Stimulated activated naive CD8-positive, alpha-beta T cell treated with anti-CD3 and anti-CD28 coated beads, Interleukin-15, amount 100 ng/mL, for 72 hours (primary cell): ENCODE measurements at regions not wholly inside any gene's neighbourhood (a gene's known extent, or its start where the extent isn't known, plus 50 kb on each side); places are given as distances from the start of the nearest gene placed in this dataset.
A peak's percentile ranks its signal among the peaks of the same experiment; 100 is the strongest.

Experiments used
- ATAC-seq: fragments of 150-1000 bp; cut with Tn5 transposase; 2 replicates; pipeline ENCODE4 v1.10.0; 2021; ENCODE audit warnings: mild to moderate bottlenecking, moderate library complexity
- DNase-seq, 2 donors: peaks; one replicate each; pipeline ENCODE4 v3.0.0; 2021 to 2022
- H3K27ac Mint-ChIP-seq, 2 donors: one replicate each; pipeline ENCODE4 v1.8.0; 2022; ENCODE audit warnings: mild to moderate bottlenecking in 2 of 2, mixed read lengths in 2 of 2, moderate library complexity in 2 of 2
- H3K27me3 Mint-ChIP-seq: one replicate; pipeline ENCODE4 v1.8.0; 2022; ENCODE audit warnings: mixed read lengths
- H3K4me1 Mint-ChIP-seq: one replicate; pipeline ENCODE4 v1.8.0; 2022; ENCODE audit warnings: mild to moderate bottlenecking, mixed read lengths
- H3K4me3 Mint-ChIP-seq, 2 donors: one replicate each; pipeline ENCODE4 v1.8.0; 2022; ENCODE audit warnings: mild to moderate bottlenecking in 2 of 2, mixed read lengths in 2 of 2, moderate library complexity in 1 of 2
- H3K9me3 Mint-ChIP-seq, 2 donors: one replicate each; pipeline ENCODE4 v1.8.0; 2022; ENCODE audit warnings: mixed read lengths in 2 of 2

DNA sequence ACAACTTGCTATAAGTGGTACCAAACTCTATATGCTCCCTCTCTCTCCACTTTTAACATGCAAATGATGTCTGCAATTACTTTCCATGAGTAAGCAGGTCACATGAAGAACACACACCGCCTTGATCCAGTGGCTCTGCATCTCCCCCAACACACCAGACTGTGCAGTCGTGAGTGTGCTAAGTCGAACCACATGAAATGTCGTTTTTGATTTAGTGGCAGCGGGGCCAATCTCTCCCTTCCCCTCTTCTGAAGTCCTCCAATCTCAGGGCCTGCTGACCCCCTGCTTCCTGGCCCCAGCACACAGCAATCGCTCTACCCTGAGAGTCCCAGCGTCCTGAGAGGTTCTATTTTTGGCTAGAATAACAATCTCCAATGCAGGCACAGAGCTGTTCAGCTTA lies 312.5 kb downstream of the SHQ1 start:
- H3K4me3 Mint-ChIP-seq, result no peak overlapping the region
- H3K27me3 Mint-ChIP-seq, result peaks cover 24% of the 10 kb centered on the region
- H3K9me3 Mint-ChIP-seq, result peaks cover 9 to 11% of the 10 kb centered on the region in 2 donors
- DNase-seq, result no peak
- no peak overlapping the region for H3K27ac Mint-ChIP-seq
- peak; percentile 26 for ATAC-seq
- H3K4me1 Mint-ChIP-seq, result peaks cover 24% of the 10 kb centered on the region

DNA sequence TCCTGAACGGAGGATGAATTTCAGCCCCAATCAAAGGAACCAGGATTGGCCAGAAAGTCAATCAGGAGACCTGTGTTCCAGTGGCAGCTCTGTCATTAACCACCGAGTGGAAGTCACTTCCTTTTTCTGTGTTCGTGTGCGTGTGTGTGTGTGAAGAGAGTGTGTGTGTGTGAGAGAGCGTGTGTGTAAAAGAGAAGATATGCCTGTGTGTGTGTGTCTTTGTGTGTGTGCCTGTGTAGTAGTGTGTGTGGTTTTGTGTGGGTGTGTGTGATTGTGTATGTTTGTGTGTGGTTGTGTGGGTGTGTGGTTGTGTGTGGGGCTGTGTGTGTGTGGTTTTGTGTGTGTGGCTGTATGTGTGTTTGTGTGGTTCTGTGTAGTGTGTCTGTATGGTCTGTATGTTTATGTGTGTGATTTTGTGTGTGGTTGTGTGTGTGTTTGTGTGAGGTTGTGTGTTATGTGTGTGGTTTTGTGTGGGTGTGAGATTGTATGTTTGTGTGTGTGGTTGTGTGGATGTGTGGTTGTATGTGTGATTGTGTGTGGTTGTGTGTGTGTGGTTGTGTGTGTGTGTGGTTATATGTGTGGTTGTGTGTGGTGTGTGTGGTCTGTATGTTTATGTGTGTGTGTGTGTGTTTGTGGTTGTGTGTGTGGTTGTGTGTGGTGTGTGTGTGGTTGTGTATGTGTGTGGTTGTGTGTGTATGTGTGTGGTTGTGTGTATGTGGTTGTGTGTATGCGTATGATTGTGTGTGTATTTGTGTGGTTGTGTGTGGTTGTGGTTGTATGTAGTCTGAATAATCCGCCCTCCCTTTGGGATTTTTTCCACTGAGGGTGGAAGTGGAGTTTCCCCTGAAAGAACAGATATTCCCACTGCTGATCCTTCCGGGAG lies 314.4 kb downstream of the SHQ1 start:
- ATAC-seq, result no peak
- no peak for DNase-seq
- H3K9me3 Mint-ChIP-seq, result peaks cover 9 to 11% of the 10 kb centered on the region in 2 donors
- peaks cover 24% of the 10 kb centered on the region for H3K4me1 Mint-ChIP-seq
- peaks cover 24% of the 10 kb centered on the region for H3K27me3 Mint-ChIP-seq
- H3K4me3 Mint-ChIP-seq, result no peak overlapping the region
- peak overlapping the region; percentile 14 to 28 for H3K27ac Mint-ChIP-seq

DNA sequence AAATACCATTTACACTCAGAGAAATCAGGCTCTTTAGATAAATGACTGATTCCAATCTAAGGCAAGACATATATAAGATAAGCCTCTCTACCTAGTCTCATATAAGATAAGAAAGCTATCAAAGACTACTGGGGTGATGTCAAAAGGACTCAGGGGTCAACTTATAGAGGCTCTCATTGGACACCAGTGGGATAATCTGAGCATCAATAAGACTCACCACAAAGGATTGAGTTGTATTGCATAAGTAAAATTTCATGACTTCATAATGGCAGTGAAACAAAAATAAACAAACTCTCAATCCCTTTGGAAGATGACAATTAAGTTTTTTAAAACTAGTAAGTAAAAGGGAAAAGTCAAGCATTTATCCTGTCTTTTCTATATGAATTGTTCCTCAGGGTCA lies 317.8 kb downstream of the SHQ1 start:
- no peak for ATAC-seq
- peaks cover 32% of the 10 kb centered on the region for H3K27me3 Mint-ChIP-seq
- no peak for DNase-seq
- no peak overlapping the region for H3K27ac Mint-ChIP-seq
- H3K9me3 Mint-ChIP-seq, result peaks cover 9 to 11% of the 10 kb centered on the region in 2 donors
- H3K4me1 Mint-ChIP-seq, result peaks cover 9% of the 10 kb centered on the region
- H3K4me3 Mint-ChIP-seq, result no peak overlapping the region

DNA sequence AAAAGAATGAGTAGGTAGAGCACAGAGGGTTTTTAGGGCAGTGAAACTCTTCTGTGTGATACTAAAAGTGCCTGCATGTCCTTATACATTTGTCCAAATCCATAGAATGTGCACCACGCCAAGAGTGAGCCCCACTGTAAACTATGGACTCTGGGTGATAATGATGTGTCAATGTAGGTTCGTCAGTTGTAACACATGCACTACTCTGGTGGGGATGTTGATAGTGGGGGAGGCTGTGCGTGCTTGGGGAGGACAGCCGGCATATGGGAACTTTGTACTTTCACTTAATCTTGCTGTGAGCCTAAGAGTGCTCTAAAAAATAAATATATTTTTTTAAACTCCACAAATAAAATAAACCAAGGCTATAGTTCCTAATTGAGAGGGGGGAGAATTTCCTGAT lies 319.2 kb downstream of the SHQ1 start:
- Mint-ChIP-seq H3K4me1 (peaks cover 9% of the 10 kb centered on the region), H3K9me3 (peaks cover 8 to 9% of the 10 kb centered on the region in 2 donors), H3K4me3 (no peak overlapping the region), H3K27me3 (peaks cover 28% of the 10 kb centered on the region), H3K27ac (no peak overlapping the region)
- ATAC-seq, result no peak
- no peak for DNase-seq

DNA sequence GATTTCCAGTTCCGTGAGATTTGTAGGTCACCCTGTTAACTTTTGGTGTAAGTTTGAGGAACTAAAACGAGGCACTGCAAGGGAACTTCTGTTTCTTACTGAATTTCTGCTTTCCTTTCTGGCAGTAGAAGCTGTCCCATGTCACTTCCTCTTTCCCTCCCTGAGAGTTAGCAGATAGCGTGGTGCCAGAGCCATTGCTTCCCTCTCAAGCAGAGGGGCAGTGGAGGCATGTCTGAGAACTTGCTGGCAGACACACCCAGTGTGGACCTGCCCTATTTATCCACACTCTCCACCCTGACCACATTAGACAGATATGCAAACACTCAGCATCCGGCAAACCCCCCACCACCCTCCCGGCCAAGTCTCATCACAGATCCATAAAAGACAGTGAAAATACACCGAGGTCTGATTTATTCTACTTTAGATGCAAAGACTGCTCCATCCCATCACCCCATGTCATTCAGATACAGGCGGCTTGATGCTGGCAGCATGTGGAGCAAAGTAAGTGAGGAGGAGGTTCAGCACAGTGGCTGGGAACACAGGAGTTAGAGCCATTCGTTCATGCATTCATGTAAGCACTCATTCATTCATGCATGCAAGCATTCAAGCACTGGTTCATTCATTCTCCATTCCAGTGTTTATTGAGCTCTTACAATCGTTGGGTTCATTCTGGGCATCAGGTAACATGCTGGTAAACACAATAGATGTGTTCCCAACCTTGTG lies 324.7 kb downstream of the SHQ1 start:
- peak overlapping the region; percentile 30 to 37 for H3K4me3 Mint-ChIP-seq
- DNase-seq (no peak), ATAC-seq (no peak)
- peak overlapping the region; percentile 23 to 70 for H3K27ac Mint-ChIP-seq
- H3K4me1 Mint-ChIP-seq, result peaks cover 39% of the 10 kb centered on the region
- H3K9me3 Mint-ChIP-seq, result no peaks in the 10 kb centered on the region
- H3K27me3 Mint-ChIP-seq, result peaks cover 8% of the 10 kb centered on the region

DNA sequence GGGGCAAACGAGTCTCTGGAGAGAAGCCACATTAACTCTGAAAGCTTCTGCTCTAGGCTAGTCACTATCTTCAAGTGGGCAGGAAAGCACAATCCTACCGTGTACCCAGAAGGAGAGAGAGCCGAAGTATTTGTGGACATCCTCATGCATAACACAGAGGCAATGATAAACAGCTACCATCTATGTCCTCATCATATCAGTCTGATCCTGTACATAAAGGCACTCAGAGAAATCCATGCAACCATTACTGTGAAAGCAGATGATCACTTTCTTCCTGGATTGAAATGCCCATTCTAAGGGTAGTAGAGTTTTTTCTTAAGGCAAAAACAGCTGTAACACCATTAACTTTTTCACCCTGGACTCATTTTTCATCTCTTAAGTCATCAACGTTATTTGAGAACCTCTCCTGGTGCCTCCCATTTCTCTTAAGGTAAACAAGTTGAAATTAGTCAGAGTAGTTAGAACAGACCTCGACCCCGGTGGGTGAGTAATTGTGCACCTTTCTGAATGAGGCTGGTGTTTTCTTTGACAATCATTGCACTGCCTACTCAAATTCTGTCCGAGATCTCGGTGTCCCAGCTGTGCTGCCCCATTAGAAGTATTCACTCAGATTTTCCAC lies 327.4 kb downstream of the SHQ1 start:
- Mint-ChIP-seq H3K9me3 (no peaks in the 10 kb centered on the region), H3K4me3 (peak overlapping the region in 1 of 2 donors; percentile 60), H3K4me1 (peaks cover 39% of the 10 kb centered on the region), H3K27ac (peak overlapping the region; percentile 41 to 67), H3K27me3 (no peaks in the 10 kb centered on the region)
- DNase-seq (peak; percentile 34 to 78), ATAC-seq (peak; percentile 99)

DNA sequence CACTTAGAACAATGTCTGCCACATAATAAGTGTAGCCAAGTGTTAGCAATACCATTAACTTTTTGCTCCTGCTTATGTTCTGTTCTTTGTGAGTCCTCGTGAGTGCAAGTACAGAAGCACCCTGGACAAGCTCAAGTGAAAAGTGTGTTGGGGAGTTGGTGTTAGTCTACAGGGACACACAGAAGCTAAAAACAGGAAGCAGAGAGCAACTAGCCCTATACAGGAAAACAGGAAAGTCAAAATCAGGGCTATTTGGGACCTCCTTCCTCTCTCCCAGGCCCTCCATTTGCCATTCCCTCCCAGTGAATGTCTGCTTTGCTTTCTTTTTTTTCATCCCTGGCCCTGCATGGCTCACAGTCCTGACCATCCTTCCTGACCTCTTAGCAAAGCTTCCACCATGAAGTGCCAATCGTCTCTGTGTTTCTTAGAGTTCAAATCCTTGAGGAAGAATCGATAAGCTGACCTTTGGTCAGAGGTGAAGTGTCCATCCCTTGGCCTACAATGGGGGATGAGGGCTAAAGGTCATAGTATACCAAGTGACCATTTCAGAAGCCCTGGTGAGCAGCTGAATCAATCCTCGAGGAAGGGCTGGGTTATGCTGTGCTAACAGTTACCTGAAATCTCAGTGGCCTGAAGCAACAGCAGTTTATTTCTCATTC lies 328.2 kb downstream of the SHQ1 start:
- no peak for ATAC-seq
- H3K27ac Mint-ChIP-seq, result peak overlapping the region; percentile 67 to 73
- DNase-seq, result no peak
- H3K4me1 Mint-ChIP-seq, result peaks cover 39% of the 10 kb centered on the region
- H3K4me3 Mint-ChIP-seq, result no peak overlapping the region
- no peaks in the 10 kb centered on the region for H3K9me3 Mint-ChIP-seq
- no peaks in the 10 kb centered on the region for H3K27me3 Mint-ChIP-seq

DNA sequence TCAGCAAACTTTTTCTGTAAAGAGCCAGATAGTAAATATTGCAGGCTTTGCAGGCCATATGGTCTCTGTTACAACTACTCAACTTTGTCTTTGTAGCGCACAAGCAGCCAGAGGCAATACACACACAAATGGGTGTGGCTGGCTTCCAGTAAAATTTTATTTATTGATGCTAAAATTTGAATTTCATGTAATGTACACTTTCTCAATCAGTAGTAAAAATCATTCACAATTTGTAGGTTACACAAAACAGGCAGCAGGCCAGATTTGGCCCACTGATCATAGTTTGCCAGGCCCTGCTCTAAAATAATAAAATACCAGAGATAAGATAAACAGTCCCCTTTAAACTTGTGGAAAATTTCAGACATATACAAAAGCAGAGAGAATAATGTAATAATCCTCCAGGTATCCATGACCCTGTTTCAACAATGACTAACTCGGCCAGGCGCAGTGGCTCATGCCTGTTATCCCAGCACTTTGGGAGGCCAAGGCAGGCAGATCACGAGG lies 330.3 kb downstream of the SHQ1 start:
- DNase-seq, result no peak
- H3K4me1 Mint-ChIP-seq, result peaks cover 29% of the 10 kb centered on the region
- no peak overlapping the region for H3K27ac Mint-ChIP-seq
- H3K9me3 Mint-ChIP-seq, result no peaks in the 10 kb centered on the region
- ATAC-seq, result no peak
- H3K4me3 Mint-ChIP-seq, result no peak overlapping the region
- H3K27me3 Mint-ChIP-seq, result no peaks in the 10 kb centered on the region

DNA sequence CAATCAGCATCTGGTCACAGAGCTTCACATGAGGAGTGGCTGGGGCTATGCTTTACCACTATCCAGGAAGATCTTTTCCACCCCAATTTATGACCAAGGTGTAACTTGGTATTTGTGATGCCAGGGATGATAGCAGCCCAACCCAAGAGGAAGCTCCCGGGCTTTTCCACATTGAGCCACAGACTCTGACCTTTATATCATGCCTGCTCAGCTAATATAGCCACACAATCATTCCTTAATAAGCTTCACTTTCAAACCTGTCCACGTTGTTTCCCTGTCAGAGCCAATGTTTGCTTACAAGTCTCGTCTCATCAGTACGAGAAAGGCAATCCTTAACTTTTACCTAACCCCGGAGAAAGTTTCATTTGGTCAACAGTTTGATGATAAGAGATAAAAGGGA lies 330.9 kb downstream of the SHQ1 start:
- Mint-ChIP-seq H3K27me3 (no peaks in the 10 kb centered on the region), H3K9me3 (no peaks in the 10 kb centered on the region), H3K4me1 (peaks cover 23% of the 10 kb centered on the region), H3K4me3 (no peak overlapping the region), H3K27ac (no peak overlapping the region)
- no peak for DNase-seq
- no peak for ATAC-seq

DNA sequence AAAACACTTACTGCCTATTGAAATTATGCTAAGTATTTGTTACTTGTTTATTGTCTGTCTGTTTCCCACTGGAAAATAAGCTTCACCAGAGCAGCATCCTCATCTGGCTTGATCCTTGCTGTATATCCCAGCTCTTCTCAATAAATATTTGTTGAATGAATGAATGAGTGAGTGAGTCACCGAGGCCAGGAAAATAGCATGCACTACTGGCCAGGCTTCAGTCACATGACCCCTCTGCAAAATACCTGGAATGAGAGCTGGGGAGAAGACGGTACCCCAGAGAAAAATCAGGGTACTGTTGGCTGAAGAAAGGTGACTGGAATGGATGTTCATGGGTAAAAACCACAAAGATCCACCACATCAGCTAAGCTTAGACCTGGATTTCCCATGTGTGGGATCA lies 331.9 kb downstream of the SHQ1 start:
- no peak for DNase-seq

DNA sequence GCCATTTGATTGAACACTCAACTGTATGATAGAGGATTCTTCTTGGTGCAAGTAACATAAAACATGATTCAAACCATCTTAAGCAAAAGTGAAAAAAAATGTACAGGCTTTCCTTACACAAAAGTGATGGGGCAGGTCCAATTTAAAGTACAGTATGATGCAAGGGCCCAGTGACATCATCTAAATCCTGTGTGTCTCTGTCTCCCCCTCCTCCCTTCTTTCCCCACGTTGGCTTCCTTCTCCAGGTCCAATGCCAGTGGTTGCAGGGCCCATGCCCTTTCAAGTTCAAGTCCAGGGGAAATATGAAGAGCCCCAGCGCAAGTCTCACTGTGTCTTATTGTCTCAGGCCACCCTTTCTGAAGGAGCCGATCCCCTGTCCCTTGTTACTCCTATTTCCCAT lies 332.3 kb downstream of the SHQ1 start:
- H3K27me3 Mint-ChIP-seq, result no peaks in the 10 kb centered on the region
- ATAC-seq, result no peak
- H3K4me3 Mint-ChIP-seq, result no peak overlapping the region
- H3K4me1 Mint-ChIP-seq, result peaks cover 13% of the 10 kb centered on the region
- no peaks in the 10 kb centered on the region for H3K9me3 Mint-ChIP-seq
- no peak overlapping the region for H3K27ac Mint-ChIP-seq
- no peak for DNase-seq

More for the DNA sequence above, 331.9 kb downstream of the SHQ1 start:
- Mint-ChIP-seq H3K4me1 (peaks cover 17% of the 10 kb centered on the region), H3K27ac (no peak overlapping the region), H3K9me3 (no peaks in the 10 kb centered on the region), H3K27me3 (no peaks in the 10 kb centered on the region), H3K4me3 (no peak overlapping the region)
- ATAC-seq, result no peak

DNA sequence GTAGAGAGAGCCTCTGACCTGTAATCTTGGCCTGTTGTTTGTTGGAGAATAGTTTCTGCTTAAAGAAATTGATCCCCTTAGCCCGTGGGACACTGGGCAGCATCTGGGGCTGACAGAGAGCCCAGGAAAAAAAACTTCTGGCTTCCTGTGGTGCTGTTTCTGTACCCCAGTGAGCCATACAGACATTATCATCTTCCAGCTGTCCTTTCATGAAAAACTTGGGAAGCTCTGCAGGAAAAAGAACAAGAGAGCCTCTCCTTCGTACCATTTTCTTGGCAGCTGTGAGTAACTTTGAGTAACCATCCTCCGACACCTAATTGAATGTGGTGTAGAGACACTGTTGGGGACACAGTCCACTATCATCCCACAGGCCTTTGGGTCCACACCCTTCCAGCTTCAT lies 333.0 kb downstream of the SHQ1 start:
- Mint-ChIP-seq H3K4me1 (peaks cover 6% of the 10 kb centered on the region), H3K27ac (no peak overlapping the region), H3K4me3 (no peak overlapping the region), H3K27me3 (no peaks in the 10 kb centered on the region), H3K9me3 (no peaks in the 10 kb centered on the region)
- DNase-seq (no peak), ATAC-seq (no peak)

DNA sequence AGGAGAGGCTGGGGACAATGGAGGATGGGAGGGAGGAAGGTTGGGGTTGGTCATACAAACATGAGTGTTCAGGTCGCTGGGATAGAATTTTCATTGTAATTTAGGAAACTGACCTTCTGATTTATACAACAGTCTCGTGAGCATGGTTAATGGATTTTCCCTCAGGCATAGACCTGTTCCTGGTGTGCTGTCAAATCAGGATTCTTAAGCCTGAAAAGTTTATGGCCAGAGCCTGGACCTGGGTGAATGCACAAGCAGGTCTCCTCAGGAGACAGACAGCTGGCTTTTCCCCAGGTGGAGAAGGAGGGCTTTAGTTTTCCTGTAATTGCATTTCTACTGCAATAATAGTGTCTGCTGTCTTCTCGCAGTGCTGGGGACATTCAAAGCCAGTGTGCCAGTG lies 338.0 kb downstream of the SHQ1 start:
- H3K4me1 Mint-ChIP-seq, result no peaks in the 10 kb centered on the region
- H3K27ac Mint-ChIP-seq, result no peak overlapping the region
- H3K9me3 Mint-ChIP-seq, result no peaks in the 10 kb centered on the region
- no peak for DNase-seq
- no peaks in the 10 kb centered on the region for H3K27me3 Mint-ChIP-seq
- no peak for ATAC-seq
- no peak overlapping the region for H3K4me3 Mint-ChIP-seq

DNA sequence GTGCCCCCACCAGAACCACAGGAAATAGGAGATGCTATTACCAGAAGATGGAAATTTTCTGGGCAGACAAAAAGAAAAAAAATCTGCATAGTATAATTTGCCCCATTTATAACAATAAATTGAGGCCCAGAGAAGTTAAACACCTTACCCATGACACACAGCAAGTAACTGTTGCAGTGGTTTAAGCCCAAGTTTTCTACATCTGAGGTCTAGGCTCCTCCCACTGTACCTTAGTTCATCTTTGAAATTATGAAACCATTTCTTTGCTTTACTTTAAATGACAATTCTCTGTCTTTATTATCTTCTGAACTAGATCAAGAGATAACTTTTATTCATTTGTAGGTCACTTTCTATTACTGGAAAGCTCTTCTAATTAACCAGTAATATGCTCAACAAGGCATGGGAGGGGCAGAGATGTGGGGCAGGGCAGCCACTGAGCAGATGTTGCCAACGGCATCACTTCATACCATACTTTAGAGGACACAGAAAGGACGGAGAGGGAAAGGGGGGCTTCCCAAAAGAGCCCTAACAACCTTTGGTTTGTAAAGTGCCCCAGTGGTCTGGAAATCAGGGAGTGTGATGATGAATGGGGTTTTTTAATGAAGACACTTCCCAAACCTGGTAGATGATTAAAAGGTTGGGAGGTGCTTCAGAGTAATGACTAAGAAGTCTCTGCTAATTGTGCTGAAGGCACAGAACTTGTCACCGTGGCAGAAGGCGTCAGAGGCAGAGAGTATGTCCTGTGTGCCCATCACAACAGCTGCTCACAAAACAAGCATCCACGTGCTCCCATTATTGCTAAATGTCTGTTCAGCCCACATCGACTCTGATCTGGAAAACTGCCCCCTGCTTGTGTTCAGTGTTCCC lies 342.5 kb downstream of the SHQ1 start:
- DNase-seq (no peak), ATAC-seq (no peak)
- H3K27ac Mint-ChIP-seq, result no peak overlapping the region
- H3K9me3 Mint-ChIP-seq, result no peaks in the 10 kb centered on the region
- no peak overlapping the region for H3K4me3 Mint-ChIP-seq
- H3K4me1 Mint-ChIP-seq, result no peaks in the 10 kb centered on the region
- no peaks in the 10 kb centered on the region for H3K27me3 Mint-ChIP-seq
